ENCODE measurements at regions not wholly inside any gene's neighbourhood (a gene's known extent, or its start where the extent isn't known, plus 50 kb on each side); places are given as distances from the start of the nearest gene placed in this dataset.

- TF ChIP-seq, protein P1, sequence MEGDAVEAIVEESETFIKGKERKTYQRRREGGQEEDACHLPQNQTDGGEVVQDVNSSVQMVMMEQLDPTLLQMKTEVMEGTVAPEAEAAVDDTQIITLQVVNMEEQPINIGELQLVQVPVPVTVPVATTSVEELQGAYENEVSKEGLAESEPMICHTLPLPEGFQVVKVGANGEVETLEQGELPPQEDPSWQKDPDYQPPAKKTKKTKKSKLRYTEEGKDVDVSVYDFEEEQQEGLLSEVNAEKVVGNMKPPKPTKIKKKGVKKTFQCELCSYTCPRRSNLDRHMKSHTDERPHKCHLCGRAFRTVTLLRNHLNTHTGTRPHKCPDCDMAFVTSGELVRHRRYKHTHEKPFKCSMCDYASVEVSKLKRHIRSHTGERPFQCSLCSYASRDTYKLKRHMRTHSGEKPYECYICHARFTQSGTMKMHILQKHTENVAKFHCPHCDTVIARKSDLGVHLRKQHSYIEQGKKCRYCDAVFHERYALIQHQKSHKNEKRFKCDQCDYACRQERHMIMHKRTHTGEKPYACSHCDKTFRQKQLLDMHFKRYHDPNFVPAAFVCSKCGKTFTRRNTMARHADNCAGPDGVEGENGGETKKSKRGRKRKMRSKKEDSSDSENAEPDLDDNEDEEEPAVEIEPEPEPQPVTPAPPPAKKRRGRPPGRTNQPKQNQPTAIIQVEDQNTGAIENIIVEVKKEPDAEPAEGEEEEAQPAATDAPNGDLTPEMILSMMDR (IDR thresholded peaks at IDR 0.05; ENCODE audit: insufficient read depth, low read length) = no peak
- no peak for TF ChIP-seq POLR2AphosphoS5 (IDR thresholded peaks at IDR 0.05; ENCODE audit: low read depth)
Measured at GRCh38 chr5:27906481-27906880, 868.1 kb upstream of the CDH9 start.

All from HL-60 (cell line).